GM10266 (cell line): ENCODE measurements at regions not wholly inside any gene's neighbourhood (a gene's known extent, or its start where the extent isn't known, plus 50 kb on each side); places are given as distances from the start of the nearest gene placed in this dataset.

Experiments
- DNase-seq: peaks from one replicate; pipeline ENCODE4 v3.0.0; 2012; ENCODE audit errors: extremely low spot score
- TF ChIP-seq, protein P1 (sequence below): IDR thresholded peaks from 2 replicates; pipeline ENCODE4 v1.5.1; 2012; ENCODE audit warnings: mild to moderate bottlenecking, low read depth; ENCODE audit not compliant: control insufficient read depth, insufficient read depth; ENCODE audit errors: missing control alignments

DNA sequence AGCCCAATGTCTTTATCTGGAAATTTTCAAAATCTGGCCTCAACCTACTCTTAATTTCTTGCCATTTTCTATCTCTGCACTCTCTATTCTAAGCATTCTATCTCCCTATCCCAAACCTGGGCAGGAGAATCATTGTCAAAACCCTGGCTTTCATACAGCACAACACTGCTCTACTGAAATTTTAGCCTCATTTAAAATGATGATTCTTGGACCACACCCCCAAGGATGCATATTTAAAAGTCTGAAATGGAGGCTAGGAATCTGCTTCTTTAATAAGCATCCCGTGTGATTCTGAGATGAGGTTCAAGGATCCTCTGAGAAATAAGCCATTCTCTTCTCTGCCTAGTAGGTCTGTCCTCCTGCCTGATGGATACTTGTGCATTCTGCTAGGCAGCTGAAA lies 50.8 kb upstream of the EGR2 start:
- TF ChIP-seq, protein P1, sequence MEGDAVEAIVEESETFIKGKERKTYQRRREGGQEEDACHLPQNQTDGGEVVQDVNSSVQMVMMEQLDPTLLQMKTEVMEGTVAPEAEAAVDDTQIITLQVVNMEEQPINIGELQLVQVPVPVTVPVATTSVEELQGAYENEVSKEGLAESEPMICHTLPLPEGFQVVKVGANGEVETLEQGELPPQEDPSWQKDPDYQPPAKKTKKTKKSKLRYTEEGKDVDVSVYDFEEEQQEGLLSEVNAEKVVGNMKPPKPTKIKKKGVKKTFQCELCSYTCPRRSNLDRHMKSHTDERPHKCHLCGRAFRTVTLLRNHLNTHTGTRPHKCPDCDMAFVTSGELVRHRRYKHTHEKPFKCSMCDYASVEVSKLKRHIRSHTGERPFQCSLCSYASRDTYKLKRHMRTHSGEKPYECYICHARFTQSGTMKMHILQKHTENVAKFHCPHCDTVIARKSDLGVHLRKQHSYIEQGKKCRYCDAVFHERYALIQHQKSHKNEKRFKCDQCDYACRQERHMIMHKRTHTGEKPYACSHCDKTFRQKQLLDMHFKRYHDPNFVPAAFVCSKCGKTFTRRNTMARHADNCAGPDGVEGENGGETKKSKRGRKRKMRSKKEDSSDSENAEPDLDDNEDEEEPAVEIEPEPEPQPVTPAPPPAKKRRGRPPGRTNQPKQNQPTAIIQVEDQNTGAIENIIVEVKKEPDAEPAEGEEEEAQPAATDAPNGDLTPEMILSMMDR, result no peak
- DNase-seq, result no peak

DNA sequence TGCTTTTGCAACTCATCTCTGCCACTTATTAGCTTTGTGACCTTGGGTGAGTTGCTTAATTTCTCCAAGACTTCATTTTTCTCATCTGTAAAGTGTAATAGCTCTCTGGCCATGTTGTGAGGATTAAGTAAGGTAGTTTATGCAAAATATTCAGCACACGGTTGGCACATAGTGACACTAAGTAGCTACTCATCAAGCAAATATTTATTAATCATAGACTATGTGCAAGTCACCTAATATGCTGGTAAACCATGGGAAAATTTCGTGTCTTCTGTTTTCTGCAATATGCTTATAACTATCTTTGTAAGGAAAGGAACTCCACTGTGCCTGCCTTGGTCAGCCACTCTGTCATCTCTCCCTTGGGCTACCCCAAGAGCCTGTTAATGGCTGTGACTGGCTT lies 50.3 kb upstream of the EGR2 start:
- no peak for DNase-seq
- TF ChIP-seq, protein P1, result no peak
